Stimulated activated CD4-positive, alpha-beta T cell treated with anti-CD3 and anti-CD28 coated beads, TNF-alpha, amount 100 ng/mL, for 1 hour (primary cell): ENCODE measurements at regions not wholly inside any gene's neighbourhood (a gene's known extent, or its start where the extent isn't known, plus 50 kb on each side); places are given as distances from the start of the nearest gene placed in this dataset.

ENCODE experiments used
- DNase-seq, 3 donors: peaks; one replicate each; pipeline ENCODE4 v3.0.0-alpha.2; 2020; ENCODE audit warnings: low read depth in 3 of 3, low spot score in 1 of 3

DNA sequence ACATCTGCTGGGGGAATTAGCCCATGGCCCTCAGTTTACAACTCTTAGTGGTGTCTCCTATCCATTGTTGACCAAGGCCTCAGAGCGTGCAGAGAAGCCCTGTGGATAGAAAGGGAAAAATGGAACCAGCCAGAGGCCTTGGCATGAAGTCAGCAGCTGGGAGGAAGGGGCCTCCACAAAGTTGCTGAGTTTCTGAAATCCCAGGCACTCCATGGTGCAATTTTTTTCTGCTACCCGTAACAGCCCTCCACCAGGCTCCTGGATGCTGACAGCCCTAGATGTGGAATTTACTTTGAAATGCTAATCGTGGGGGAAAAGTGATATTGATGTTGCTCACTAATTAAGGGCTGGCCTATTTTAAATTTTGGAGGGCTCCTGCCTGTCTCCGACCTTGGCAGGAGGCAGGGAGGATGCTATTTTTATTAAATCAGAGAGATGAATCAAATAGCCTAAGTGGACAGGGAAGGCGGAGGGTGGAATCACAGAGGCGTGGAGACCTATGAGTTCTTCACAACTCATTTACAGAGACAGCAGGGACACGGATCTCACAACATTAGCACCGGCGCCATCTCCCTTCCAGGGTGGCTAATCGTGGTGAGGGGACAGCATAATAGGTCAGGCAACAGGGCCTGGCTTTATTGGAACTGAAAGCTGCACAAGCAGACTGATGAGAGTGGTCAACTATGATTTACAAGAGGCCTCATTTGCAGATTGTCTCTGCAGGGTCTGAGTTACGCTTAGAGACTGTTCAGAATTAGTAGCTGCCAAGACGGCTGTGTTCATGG, 99.8 kb upstream of the WSCD2 start:
- no peak for DNase-seq

GRCh38 chr12:108033090-108033489, 96.0 kb upstream of the WSCD2 start:
- DNase-seq, result no peak

DNA sequence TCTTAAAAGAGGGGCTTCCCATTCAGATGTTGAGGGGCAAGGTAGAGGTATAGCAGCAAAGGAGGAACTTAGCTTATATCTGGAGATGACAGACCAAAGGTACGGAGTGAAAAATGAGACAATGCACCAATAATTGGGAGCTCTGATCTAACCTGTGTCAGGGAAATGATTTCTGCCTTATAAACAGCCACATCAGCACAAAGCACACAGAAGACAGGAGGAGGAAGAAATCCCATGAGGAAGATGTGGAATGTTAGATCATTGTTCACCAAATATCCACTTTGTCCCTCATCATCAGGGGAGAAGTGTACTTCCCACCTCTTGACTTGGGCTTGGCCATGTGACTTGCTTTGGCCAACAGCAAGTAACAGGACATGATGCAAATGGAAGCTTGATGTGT, 93.7 kb upstream of the WSCD2 start:
- no peak for DNase-seq

- DNase-seq, result no peak
Measured at GRCh38 chr12:108037960-108038359, 91.1 kb upstream of the WSCD2 start.

DNA sequence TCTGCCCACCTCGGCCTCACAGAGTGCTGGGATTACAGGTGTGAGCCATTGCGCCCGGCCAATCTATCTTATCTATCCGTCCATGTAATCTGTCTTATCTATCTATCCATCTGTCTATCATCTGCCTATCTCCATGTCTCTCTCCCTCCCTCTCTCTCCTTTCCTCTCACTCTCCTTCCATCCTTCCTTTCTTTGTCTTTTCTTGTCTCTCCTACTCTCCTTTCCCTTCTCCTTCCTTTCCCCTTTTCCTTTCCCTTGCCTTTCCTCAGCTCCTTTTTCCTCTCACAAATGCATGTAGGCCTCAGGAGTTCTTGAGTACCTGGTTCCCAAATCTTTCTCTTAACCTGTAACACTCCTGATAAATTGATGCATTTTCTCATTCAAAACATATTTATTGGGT, 89.3 kb upstream of the WSCD2 start:
- DNase-seq, result no peak

GRCh38 chr12:108040947-108041346, 88.1 kb upstream of the WSCD2 start:
- no peak for DNase-seq

DNA sequence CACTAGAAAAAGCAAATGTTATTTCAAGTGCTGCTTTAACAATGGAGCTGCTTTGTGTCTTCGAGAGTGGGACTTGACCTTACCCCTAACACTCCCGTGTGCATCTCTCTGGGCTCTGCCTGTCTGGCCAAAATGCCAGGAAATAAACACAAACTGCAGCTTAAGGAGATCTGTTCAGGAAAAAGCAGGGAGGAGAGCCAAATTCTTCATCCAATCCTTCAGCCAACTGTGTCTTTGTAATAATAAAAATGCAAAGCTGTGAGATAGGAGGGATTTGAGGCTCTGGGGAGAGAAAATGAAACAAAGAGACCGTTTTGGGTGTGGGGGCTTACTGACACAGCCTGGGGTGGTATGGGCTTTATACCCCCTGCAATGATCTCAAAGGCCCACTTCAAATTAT, 85.8 kb upstream of the WSCD2 start:
- DNase-seq, result no peak

DNA sequence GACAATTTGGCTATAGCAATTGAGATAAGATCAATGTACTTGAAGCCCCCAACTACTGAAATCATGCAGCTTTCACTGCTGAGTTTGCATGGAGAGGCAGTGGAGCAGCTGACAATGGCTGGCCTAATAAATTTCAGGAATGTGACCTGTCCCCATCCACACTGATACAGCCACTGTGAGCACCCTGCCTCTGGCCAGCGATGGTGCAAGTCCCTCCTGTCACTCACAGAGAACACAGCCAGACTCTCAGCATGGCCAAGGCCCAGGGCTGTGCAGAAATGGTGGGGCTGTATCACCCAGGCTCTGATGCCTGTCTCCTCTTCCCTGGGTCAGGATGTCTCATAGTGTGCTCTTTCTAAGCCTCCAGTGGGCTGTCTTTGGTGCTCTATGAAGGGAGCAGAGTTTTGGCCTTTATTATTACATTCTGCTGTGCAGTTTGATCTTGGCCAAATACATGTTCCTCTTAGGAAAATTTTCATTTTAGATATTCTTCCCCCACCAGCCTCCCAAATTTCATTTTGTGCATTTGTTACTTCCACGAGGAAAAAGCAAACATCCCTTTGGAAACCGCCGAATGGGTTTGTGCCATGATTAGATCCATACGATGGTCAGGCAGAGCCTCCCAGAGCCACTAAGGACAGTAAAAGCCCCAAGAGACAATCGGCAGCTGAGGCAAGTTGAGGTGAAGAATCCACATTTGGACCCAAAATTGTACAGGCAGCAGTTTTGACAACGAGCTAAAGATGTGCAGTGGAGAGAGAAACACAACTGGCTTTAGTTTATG, 85.1 kb upstream of the WSCD2 start:
- DNase-seq, result no peak

- DNase-seq, result no peak
Measured at GRCh38 chr12:108046135-108046534, 83.0 kb upstream of the WSCD2 start.

- no peak for DNase-seq
Measured at GRCh38 chr12:108046650-108047049, 82.4 kb upstream of the WSCD2 start.

- DNase-seq, result no peak
Measured at GRCh38 chr12:108047071-108047550, 82.0 kb upstream of the WSCD2 start.

DNA sequence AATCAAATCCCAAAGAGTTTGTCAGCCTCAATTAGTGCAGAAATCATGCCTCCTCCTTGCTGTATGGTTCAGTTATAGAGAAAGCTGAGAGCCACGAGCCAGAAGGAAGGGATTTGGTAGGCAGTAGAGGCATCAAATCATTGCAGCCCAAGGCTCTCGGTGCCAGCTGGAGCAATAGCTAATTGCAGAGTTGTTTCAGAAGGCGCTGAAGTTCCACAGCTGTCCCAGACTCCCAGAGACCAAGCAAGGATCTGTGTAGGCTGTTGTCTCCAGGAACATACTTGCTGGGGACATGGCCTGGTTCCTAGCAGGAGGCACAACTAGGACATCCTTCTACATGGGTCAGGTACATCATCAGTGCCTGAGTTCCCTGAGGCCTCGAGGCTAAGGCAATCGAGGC, 80.4 kb upstream of the WSCD2 start:
- no peak for DNase-seq

GRCh38 chr12:108050696-108051095, 78.4 kb upstream of the WSCD2 start:
- no peak for DNase-seq

DNA sequence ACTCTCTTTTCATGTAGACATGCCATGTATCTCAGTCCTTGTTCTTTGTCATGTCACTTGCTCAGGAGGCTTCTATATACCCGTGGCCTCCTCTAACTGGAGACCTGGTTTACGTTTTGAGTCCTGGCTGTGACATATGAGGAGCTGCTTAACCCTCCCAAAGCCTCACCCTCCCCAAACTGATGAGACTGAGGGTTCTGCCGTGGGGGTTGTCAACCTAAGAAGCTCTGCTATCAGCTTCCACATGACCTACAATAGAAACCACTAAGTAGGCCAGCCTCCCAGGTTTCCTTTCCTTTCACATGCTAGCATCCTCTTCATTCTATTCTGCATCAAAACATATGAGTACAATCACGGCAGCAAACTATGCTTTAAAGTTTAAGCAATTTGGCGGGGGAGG, 76.8 kb upstream of the WSCD2 start:
- no peak for DNase-seq

- DNase-seq, result no peak
Measured at GRCh38 chr12:108053512-108053911, 75.6 kb upstream of the WSCD2 start.

DNA sequence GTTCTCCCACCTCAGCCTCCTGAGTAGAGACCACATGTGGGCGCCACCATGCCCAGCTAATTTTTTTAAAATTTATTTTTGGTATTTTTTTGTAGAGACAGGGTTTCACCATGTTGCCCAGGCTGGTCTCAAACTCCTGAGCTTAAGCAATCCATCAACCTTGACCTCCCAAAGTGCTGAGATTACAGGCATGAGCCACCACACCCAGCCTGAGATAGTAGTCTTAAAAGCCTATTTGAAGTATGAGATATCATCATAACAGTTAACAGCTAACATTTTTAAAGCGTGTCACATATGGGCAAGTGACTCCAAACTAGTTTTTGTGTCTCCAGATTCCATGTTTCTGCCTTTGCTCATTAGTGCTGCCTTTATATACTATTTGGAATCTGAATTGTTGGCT, 74.6 kb upstream of the WSCD2 start:
- DNase-seq, result no peak

GRCh38 chr12:108055141-108055540, 73.9 kb upstream of the WSCD2 start:
- DNase-seq, result no peak

DNA sequence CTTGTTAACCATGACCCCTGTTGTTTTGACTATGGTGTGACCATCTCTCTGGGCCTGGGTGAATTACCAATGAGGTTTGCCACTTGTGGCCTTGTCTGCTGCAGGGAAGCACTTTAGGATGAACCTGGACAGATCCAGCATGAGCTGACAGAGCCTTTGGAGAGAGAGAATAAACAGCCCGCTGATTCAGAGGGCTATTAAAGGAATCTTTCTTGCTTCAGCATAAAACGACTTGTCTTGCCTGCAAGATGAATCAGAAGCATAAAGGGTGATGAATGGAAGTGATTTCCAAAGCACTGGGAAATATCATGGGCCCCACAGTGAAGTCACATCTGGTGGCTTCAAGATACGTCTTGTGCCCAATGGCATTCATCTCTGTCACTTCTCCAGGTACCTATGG, 69.0 kb upstream of the WSCD2 start:
- no peak for DNase-seq

DNA sequence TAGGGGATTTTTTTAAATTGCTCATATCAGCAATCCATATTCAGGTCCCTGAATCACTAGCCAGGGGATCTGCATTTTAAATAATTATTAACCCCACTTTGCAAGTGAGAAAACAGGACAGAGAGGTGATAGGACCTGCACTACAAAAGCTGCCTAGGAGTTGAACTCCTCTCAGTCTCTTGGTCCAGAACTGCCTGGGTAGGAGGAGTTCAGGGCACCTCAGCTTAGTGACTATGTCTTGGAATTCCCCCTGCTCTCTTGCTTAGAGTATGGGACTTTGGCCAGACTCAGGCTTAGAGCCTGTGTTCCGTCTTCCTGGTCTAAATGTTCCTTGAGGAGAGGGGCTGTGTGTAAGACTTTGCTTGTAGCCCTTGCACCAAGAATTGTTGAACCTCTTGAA, 68.2 kb upstream of the WSCD2 start:
- no peak for DNase-seq

GRCh38 chr12:108063192-108063591, 65.9 kb upstream of the WSCD2 start:
- no peak for DNase-seq

DNA sequence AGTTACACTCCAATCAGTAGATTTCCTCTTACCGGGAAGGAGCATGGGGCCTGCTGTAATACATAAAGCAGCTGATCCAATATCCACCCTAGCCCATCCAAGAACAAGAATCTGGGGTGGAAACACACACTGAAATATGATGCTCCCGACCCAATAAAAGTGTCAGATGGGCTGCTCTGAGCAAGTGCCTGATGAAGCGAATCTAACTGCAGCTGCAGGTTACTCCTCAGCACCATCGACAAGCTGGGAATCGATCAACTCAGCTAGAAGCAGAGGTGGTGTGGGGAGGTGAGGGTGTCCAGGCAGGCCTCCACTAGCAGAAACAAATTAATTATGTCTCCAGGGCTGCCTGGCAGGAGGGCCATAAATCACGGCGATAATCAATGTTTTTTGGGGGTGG, 64.0 kb upstream of the WSCD2 start:
- no peak for DNase-seq
